ENCODE measurements at regions not wholly inside any gene's neighbourhood (a gene's known extent, or its start where the extent isn't known, plus 50 kb on each side); places are given as distances from the start of the nearest gene placed in this dataset.

GRCh38 chr6:14807971-14808370, 437.9 kb upstream of the JARID2 start:
- no peak overlapping the region for H3K4me3 Mint-ChIP-seq (ENCODE audit: low read depth, unreplicated experiment)
- peaks cover 5% of the 10 kb centered on the region for H3K9me3 Mint-ChIP-seq (ENCODE audit: low read depth, unreplicated experiment)
- no peak for TF ChIP-seq CTCF (IDR thresholded peaks at IDR 0.05; ENCODE audit: unreplicated experiment)
- intact Hi-C loops (cut with micrococcal nuclease; ENCODE audit: unreplicated experiment) = loop anchor here (10.0 kb wide), 1 partner anchor 83 kb away; no protein-coding TSS in a partner anchor
- CTCF ChIA-PET = interaction anchor here (0.6 kb wide), 1 partner anchor 33 kb away, joined by 3 read pairs; no protein-coding TSS in a partner anchor
- no peak overlapping the region for H3K27ac Mint-ChIP-seq (ENCODE audit: unreplicated experiment)
- H3K27me3 Mint-ChIP-seq (ENCODE audit: unreplicated experiment) = no peaks in the 10 kb centered on the region
- H3K4me1 Mint-ChIP-seq (ENCODE audit: low read depth, unreplicated experiment) = no peaks in the 10 kb centered on the region
- no peaks in the 10 kb centered on the region for H3K36me3 Mint-ChIP-seq (ENCODE audit: insufficient read depth, unreplicated experiment)
- DNase-seq = no peak
- no TSS peak for BruUV-seq (replicated peaks)

- TF ChIP-seq CTCF (IDR thresholded peaks at IDR 0.05; ENCODE audit: unreplicated experiment) = no peak
- H3K4me1 Mint-ChIP-seq (ENCODE audit: low read depth, unreplicated experiment) = no peaks in the 10 kb centered on the region
- peaks cover 5% of the 10 kb centered on the region for H3K9me3 Mint-ChIP-seq (ENCODE audit: low read depth, unreplicated experiment)
- intact Hi-C loops (cut with micrococcal nuclease; ENCODE audit: unreplicated experiment) = no loop called here
- no peak for DNase-seq
- no TSS peak for BruUV-seq (replicated peaks)
- no peak overlapping the region for H3K27ac Mint-ChIP-seq (ENCODE audit: unreplicated experiment)
- H3K27me3 Mint-ChIP-seq (ENCODE audit: unreplicated experiment) = no peaks in the 10 kb centered on the region
- CTCF ChIA-PET = no interaction called here
- H3K4me3 Mint-ChIP-seq (ENCODE audit: low read depth, unreplicated experiment) = no peak overlapping the region
- no peaks in the 10 kb centered on the region for H3K36me3 Mint-ChIP-seq (ENCODE audit: insufficient read depth, unreplicated experiment)
Measured at GRCh38 chr6:14810021-14810420, 435.8 kb upstream of the JARID2 start.

GRCh38 chr6:14811775-14812428, 434.0 kb upstream of the JARID2 start:
- CTCF ChIA-PET = no interaction called here
- intact Hi-C loops (cut with micrococcal nuclease; ENCODE audit: unreplicated experiment) = no loop called here
- Mint-ChIP-seq H3K27ac (ENCODE audit: unreplicated experiment) (no peak overlapping the region), H3K9me3 (ENCODE audit: low read depth, unreplicated experiment) (no peaks in the 10 kb centered on the region), H3K4me1 (ENCODE audit: low read depth, unreplicated experiment) (no peaks in the 10 kb centered on the region), H3K36me3 (ENCODE audit: insufficient read depth, unreplicated experiment) (no peaks in the 10 kb centered on the region), H3K27me3 (ENCODE audit: unreplicated experiment) (no peaks in the 10 kb centered on the region), H3K4me3 (ENCODE audit: low read depth, unreplicated experiment) (no peak overlapping the region)
- no TSS peak for BruUV-seq (replicated peaks)
- TF ChIP-seq CTCF (IDR thresholded peaks at IDR 0.05; ENCODE audit: unreplicated experiment) = no peak
- DNase-seq = no peak

GRCh38 chr6:14814016-14814415, 431.9 kb upstream of the JARID2 start:
- Mint-ChIP-seq H3K36me3 (ENCODE audit: insufficient read depth, unreplicated experiment) (no peaks in the 10 kb centered on the region), H3K27ac (ENCODE audit: unreplicated experiment) (no peak overlapping the region), H3K9me3 (ENCODE audit: low read depth, unreplicated experiment) (no peaks in the 10 kb centered on the region), H3K4me3 (ENCODE audit: low read depth, unreplicated experiment) (no peak overlapping the region), H3K27me3 (ENCODE audit: unreplicated experiment) (no peaks in the 10 kb centered on the region), H3K4me1 (ENCODE audit: low read depth, unreplicated experiment) (no peaks in the 10 kb centered on the region)
- no TSS peak for BruUV-seq (replicated peaks)
- no peak for TF ChIP-seq CTCF (IDR thresholded peaks at IDR 0.05; ENCODE audit: unreplicated experiment)
- intact Hi-C loops (cut with micrococcal nuclease; ENCODE audit: unreplicated experiment) = no loop called here
- CTCF ChIA-PET = no interaction called here
- DNase-seq = no peak
